ENCODE measurements at regions not wholly inside any gene's neighbourhood (a gene's known extent, or its start where the extent isn't known, plus 50 kb on each side); places are given as distances from the start of the nearest gene placed in this dataset.
"Not testable (repeated sequence)": the region's sequence is repeated elsewhere in the genome, so short reads cannot be mapped to it uniquely, and the experiment has no call there.

DNA sequence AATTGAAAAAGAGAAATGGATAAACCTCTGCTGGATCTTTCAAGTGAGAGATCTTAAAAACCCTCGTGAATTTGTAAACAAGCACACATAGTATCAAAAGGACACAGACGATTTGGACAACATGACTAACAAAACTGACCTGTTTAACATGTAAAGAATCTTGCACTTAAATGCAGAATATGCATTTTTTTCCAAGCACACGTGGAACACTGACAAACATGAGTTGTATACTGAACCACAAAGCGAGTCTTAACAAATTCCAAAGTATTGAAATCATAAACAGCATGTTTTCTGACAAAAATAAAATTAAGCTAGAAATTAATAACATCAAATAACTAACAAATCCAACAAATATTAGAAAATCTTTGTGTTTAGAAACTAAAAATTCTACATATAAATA lies 65.0 kb upstream of the ZNF746 start:
- intact Hi-C loops (cut with micrococcal nuclease), result no loop called here
- H3K36me3 Mint-ChIP-seq (ENCODE audit: low read depth), result peaks cover 71% of the 10 kb centered on the region

DNA sequence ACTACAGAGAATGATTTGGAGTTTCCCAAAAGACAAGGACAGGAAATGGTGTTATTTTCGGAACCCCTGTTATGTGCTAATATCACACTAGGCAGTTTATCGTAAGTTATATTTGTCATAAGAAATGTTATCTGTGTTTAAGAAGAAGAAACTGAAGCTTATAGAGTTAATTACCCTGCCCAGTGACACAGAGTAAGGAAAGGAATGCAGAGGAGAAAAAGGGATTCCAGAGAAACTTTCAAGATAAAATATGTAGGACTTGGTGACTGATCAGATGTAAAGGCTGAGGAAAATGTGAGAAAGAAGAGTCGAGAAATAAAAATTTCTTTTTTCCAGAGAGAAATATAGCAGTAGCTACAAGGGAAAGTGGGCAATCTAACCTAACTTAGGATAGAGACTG lies 63.5 kb upstream of the ZNF746 start:
- ChIA-PET POLR2A (no interaction called here), CTCF (no interaction called here)
- DNase-seq (no peak), ATAC-seq (ENCODE audit: low read depth) (no peak)
- H3K36me3 Mint-ChIP-seq (ENCODE audit: low read depth), result peaks cover 74% of the 10 kb centered on the region
- H3K4me1 Mint-ChIP-seq, result no peaks in the 10 kb centered on the region
- no peak overlapping the region for H3K4me3 Mint-ChIP-seq
- intact Hi-C loops (cut with micrococcal nuclease), result no loop called here
- H3K27ac Mint-ChIP-seq, result no peak overlapping the region
- peaks cover 4% of the 10 kb centered on the region for H3K9me3 Mint-ChIP-seq
- TF ChIP-seq, protein P1, sequence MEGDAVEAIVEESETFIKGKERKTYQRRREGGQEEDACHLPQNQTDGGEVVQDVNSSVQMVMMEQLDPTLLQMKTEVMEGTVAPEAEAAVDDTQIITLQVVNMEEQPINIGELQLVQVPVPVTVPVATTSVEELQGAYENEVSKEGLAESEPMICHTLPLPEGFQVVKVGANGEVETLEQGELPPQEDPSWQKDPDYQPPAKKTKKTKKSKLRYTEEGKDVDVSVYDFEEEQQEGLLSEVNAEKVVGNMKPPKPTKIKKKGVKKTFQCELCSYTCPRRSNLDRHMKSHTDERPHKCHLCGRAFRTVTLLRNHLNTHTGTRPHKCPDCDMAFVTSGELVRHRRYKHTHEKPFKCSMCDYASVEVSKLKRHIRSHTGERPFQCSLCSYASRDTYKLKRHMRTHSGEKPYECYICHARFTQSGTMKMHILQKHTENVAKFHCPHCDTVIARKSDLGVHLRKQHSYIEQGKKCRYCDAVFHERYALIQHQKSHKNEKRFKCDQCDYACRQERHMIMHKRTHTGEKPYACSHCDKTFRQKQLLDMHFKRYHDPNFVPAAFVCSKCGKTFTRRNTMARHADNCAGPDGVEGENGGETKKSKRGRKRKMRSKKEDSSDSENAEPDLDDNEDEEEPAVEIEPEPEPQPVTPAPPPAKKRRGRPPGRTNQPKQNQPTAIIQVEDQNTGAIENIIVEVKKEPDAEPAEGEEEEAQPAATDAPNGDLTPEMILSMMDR (IDR thresholded peaks at IDR 0.05), result no peak
- no peaks in the 10 kb centered on the region for H3K27me3 Mint-ChIP-seq

More for the DNA sequence above, 65.0 kb upstream of the ZNF746 start:
- DNase-seq (no peak), ATAC-seq (ENCODE audit: low read depth) (no peak)
- Mint-ChIP-seq H3K27me3 (no peaks in the 10 kb centered on the region), H3K27ac (no peak overlapping the region), H3K9me3 (peaks cover 4% of the 10 kb centered on the region), H3K4me3 (no peak overlapping the region), H3K4me1 (no peaks in the 10 kb centered on the region)
- ChIA-PET CTCF (no interaction called here), POLR2A (no interaction called here)
- TF ChIP-seq, protein P1 (IDR thresholded peaks at IDR 0.05), result no peak

DNA sequence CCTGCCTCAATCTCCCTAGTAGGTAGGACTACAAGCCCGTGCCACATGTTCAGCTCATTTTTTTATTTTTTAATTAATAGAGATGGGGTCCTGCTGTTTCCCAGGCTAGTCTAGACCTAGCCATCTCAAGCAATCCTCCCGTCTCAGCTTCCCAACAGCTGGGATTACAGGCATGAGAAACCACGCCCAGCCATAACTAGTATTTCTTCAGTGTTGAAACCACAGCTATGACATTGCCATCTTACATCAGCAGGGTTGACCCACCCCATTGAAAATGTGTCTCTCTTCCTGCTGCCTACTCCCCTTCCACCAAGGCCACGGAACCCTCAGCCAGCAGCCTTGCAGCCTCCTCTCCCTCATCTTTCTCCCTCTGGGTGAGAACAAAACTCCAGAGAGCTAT lies 62.1 kb upstream of the ZNF746 start:
- Mint-ChIP-seq H3K4me1 (no peaks in the 10 kb centered on the region), H3K4me3 (no peak overlapping the region), H3K36me3 (ENCODE audit: low read depth) (peaks cover 66% of the 10 kb centered on the region), H3K27me3 (no peaks in the 10 kb centered on the region), H3K27ac (no peak overlapping the region), H3K9me3 (no peaks in the 10 kb centered on the region)
- CTCF ChIA-PET, result interaction anchor here (0.7 kb wide), 1 partner anchor 8 kb away, joined by 3 read pairs; no protein-coding TSS in a partner anchor
- no peak for ATAC-seq (ENCODE audit: low read depth)
- TF ChIP-seq, protein P1 (IDR thresholded peaks at IDR 0.05), result no peak
- POLR2A ChIA-PET, result no interaction called here
- no peak for DNase-seq
- intact Hi-C loops (cut with micrococcal nuclease), result no loop called here

DNA sequence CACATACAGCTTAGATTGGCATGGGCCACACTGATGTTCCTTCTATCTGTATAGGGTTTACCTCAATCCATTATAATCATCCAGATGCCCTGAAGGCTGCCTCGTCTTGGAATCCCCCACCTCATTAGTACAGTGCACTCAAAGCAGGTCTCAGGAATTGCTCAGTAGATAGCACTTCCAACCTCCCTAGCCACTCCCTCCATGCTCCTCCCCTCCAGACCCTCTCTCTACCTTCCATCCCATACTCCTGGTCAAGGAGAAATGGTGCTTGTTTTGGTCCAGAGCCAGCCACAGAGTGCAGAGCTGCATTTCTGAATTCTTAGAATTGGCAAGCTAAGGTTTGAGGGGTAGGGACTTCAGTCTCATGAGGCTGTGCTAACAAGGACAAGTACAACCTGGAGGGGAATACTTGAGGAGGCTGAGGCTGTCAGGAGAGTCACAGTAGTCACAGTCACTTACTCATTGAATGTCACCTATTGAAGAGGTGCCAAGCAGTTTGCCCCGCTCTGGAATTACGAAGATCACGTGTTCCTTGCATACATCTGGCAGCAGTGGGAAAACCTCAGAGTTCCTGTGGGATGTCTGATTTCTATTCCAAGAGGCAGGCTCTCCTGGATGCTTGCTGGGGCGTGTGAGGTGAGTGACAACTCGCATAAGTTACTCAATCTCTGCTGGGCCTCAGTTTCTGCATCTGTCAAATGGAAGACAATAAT lies 60.7 kb upstream of the ZNF746 start:
- H3K36me3 Mint-ChIP-seq (ENCODE audit: low read depth), result peaks cover 58% of the 10 kb centered on the region
- H3K9me3 Mint-ChIP-seq, result no peaks in the 10 kb centered on the region
- no peak overlapping the region for H3K4me3 Mint-ChIP-seq
- H3K27me3 Mint-ChIP-seq, result no peaks in the 10 kb centered on the region
- no peaks in the 10 kb centered on the region for H3K4me1 Mint-ChIP-seq
- no peak overlapping the region for H3K27ac Mint-ChIP-seq
- ChIA-PET CTCF (no interaction called here), POLR2A (no interaction called here)
- TF ChIP-seq, protein P1 (IDR thresholded peaks at IDR 0.05), result no peak
- no peak for ATAC-seq (ENCODE audit: low read depth)
- intact Hi-C loops (cut with micrococcal nuclease), result no loop called here
- no peak for DNase-seq

DNA sequence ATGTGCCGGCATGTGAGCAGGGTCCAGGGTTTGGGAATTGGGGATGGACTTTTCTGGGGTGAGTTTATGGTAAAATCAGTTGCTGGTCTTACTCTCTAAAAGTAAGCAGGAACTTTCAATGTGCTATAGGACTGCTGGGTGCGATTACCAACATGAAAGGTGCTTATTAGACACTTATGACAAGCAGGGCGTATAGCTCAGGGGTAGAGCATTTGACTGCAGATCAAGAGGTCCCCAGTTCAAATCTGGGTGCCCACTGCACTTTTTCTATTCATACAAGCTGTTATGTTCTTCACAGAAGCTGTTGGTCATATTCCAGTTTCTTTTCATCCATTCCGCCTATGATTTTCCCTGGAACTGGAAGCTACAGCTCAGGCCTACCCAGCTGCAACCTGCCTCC lies 58.9 kb upstream of the ZNF746 start:
- POLR2A ChIA-PET; DNase-seq; H3K27ac Mint-ChIP-seq; H3K4me3 Mint-ChIP-seq; H3K27me3 Mint-ChIP-seq; H3K4me1 Mint-ChIP-seq; ATAC-seq (ENCODE audit: low read depth); intact Hi-C loops (cut with micrococcal nuclease); H3K9me3 Mint-ChIP-seq: not testable (repeated sequence)
- CTCF ChIA-PET, result interaction anchor here (1.3 kb wide), 1 partner anchor 11 kb away, joined by 3 read pairs; no protein-coding TSS in a partner anchor
- peaks cover 64% of the 10 kb centered on the region for H3K36me3 Mint-ChIP-seq (ENCODE audit: low read depth)

DNA sequence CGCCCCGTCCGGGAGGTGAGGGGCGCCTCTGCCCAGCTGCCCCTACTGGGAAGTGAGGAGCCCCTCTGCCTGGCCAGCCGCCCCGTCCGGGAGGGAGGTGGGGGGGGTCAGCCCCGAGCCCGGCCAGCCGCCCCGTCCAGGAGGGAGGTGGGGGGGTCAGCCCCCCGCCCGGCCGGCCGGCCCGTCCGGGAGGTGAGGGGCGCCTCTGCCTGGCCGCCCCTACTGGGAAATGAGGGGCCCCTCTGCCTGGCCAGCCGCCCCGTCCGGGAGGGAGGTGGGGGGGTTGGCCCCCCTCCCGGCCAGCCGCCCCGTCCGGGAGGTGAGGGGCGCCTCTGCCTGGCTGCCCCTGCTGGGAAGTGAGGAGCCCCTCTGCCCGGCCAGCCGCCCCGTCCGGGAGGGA lies 57.2 kb upstream of the ZNF746 start:
- H3K27me3 Mint-ChIP-seq; DNase-seq; POLR2A ChIA-PET; ATAC-seq (ENCODE audit: low read depth); CTCF ChIA-PET; H3K9me3 Mint-ChIP-seq; intact Hi-C loops (cut with micrococcal nuclease); H3K4me1 Mint-ChIP-seq; H3K4me3 Mint-ChIP-seq; H3K27ac Mint-ChIP-seq: not testable (repeated sequence)
- peaks cover 65% of the 10 kb centered on the region for H3K36me3 Mint-ChIP-seq (ENCODE audit: low read depth)

DNA sequence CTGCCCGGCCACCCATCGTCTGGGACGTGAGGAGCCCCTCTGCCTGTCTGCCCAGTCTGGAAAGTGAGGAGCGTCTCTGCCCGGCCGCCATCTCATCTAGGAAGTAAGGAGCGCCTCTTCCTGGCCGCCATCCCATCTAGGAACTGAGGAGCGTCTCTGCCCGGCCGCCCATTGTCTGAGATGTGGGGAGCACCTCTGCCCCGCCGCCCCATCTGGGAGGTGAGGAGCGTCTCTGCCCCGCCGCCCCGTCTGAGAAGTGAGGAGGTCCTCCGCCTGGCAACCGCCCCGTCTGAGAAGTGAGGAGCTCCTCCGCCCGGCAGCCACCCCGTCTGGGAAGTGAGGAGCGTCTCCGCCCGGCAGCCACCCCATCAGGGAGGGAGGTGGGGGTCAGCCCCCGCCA lies 56.4 kb upstream of the ZNF746 start:
- DNase-seq; ATAC-seq (ENCODE audit: low read depth); H3K4me3 Mint-ChIP-seq; H3K9me3 Mint-ChIP-seq; POLR2A ChIA-PET; H3K4me1 Mint-ChIP-seq; CTCF ChIA-PET; H3K27me3 Mint-ChIP-seq; intact Hi-C loops (cut with micrococcal nuclease); H3K27ac Mint-ChIP-seq: not testable (repeated sequence)
- peaks cover 69% of the 10 kb centered on the region for H3K36me3 Mint-ChIP-seq (ENCODE audit: low read depth)
